CD8-positive, alpha-beta memory T cell (primary cell): ENCODE measurements at regions not wholly inside any gene's neighbourhood (a gene's known extent, or its start where the extent isn't known, plus 50 kb on each side); places are given as distances from the start of the nearest gene placed in this dataset.

Experiments used
- CTCF ChIA-PET: fragments of 350-600 bp; sonication (Branson Sonifier 250); formaldehyde crosslinking; loops from one replicate; lab custom pipeline; 2021; ENCODE audit warnings: antibody characterized with exemption; lab: Charles Lee
- POLR2A ChIA-PET: fragments of 350-600 bp; sonication (Branson Sonifier 250); formaldehyde crosslinking; loops from one replicate; lab custom pipeline; 2021; ENCODE audit warnings: antibody characterized with exemption; lab: Charles Lee
- DNase-seq, 5 donors: peaks; one replicate each; pipeline versions ENCODE4 v3.0.0 to v3.0.0-alpha.2; 2020 to 2022; ENCODE audit warnings: mixed read lengths in 1 of 5
- H3K27ac ChIP-seq: one replicate; pipeline ENCODE4 v1.7.0; 2013; ENCODE audit warnings: low read depth, mild to moderate bottlenecking, low read length, moderate library complexity
- H3K27me3 ChIP-seq: 2 replicates; pipeline ENCODE4 v1.7.0; 2013; ENCODE audit warnings: low read length, mild to moderate bottlenecking; ENCODE audit not compliant: insufficient read depth, poor library complexity, severe bottlenecking
- H3K36me3 ChIP-seq: 2 replicates; pipeline ENCODE4 v1.7.0; 2013; ENCODE audit warnings: mild to moderate bottlenecking, low read length, moderate library complexity; ENCODE audit not compliant: insufficient read depth
- H3K4me1 ChIP-seq: 2 replicates; pipeline ENCODE4 v1.7.0; 2013; ENCODE audit warnings: mild to moderate bottlenecking, low read length, moderate library complexity; ENCODE audit not compliant: insufficient read depth
- H3K4me3 ChIP-seq: 2 replicates; pipeline ENCODE4 v1.7.0; 2013; ENCODE audit warnings: mild to moderate bottlenecking, low read length
- H3K9me3 ChIP-seq: 2 replicates; pipeline ENCODE4 v1.7.0; 2013; ENCODE audit warnings: mild to moderate bottlenecking, low read length
- H3K27ac Mint-ChIP-seq, 8 donors: one replicate each; pipeline ENCODE4 v1.8.0; 2020 to 2021; ENCODE audit warnings: mixed read lengths in 8 of 8, mild to moderate bottlenecking in 6 of 8, inconsistent platforms in 3 of 8, moderate library complexity in 3 of 8
- H3K27me3 Mint-ChIP-seq, 2 donors: one replicate each; pipeline ENCODE4 v1.8.0; 2020 to 2021; ENCODE audit warnings: mixed read lengths in 2 of 2, mild to moderate bottlenecking in 1 of 2, moderate library complexity in 1 of 2
- H3K36me3 Mint-ChIP-seq, 3 donors: one replicate each; pipeline ENCODE4 v1.8.0; 2020 to 2021; ENCODE audit warnings: mixed read lengths in 3 of 3, inconsistent platforms in 1 of 3, mild to moderate bottlenecking in 1 of 3
- H3K4me1 Mint-ChIP-seq, 3 donors: one replicate each; pipeline ENCODE4 v1.8.0; 2020 to 2021; ENCODE audit warnings: mixed read lengths in 3 of 3, inconsistent platforms in 1 of 3, mild to moderate bottlenecking in 1 of 3
- H3K4me3 Mint-ChIP-seq, 7 donors: one replicate each; pipeline ENCODE4 v1.8.0; 2020 to 2021; ENCODE audit warnings: mixed read lengths in 7 of 7, mild to moderate bottlenecking in 6 of 7, moderate library complexity in 4 of 7, inconsistent platforms in 2 of 7
- H3K9me3 Mint-ChIP-seq, 5 donors: one replicate each; pipeline ENCODE4 v1.8.0; 2020 to 2022; ENCODE audit warnings: mixed read lengths in 5 of 5, mild to moderate bottlenecking in 3 of 5, moderate library complexity in 2 of 5, inconsistent platforms in 1 of 5

- ChIA-PET CTCF (no interaction called here), POLR2A (no interaction called here)
- Mint-ChIP-seq H3K4me1 (no peaks in the 10 kb centered on the region), H3K9me3 (no peaks in the 10 kb centered on the region), H3K36me3 (no peaks in the 10 kb centered on the region), H3K27ac (no peak overlapping the region), H3K27me3 (peaks cover 12 to 29% of the 10 kb centered on the region in 2 donors), H3K4me3 (no peak overlapping the region)
- no peaks in the 10 kb centered on the region for H3K4me1 ChIP-seq
- no peaks in the 10 kb centered on the region for H3K36me3 ChIP-seq
- H3K9me3 ChIP-seq = no peaks in the 10 kb centered on the region
- H3K27ac ChIP-seq = no peak overlapping the region
- H3K27me3 ChIP-seq = no peaks in the 10 kb centered on the region
- H3K4me3 ChIP-seq = no peak overlapping the region
- DNase-seq = no peak
Observed at GRCh38 chr2:196379600-196379999, 208.2 kb upstream of the STK17B start.

- CTCF ChIA-PET = no interaction called here
- H3K4me1 Mint-ChIP-seq = no peaks in the 10 kb centered on the region
- no peak for DNase-seq
- no peaks in the 10 kb centered on the region for H3K4me1 ChIP-seq
- H3K27me3 ChIP-seq = no peaks in the 10 kb centered on the region
- H3K4me3 ChIP-seq = no peak overlapping the region
- H3K4me3 Mint-ChIP-seq = no peak overlapping the region
- no peak overlapping the region for H3K27ac Mint-ChIP-seq
- no peaks in the 10 kb centered on the region for H3K9me3 ChIP-seq
- H3K27ac ChIP-seq = no peak overlapping the region
- POLR2A ChIA-PET = no interaction called here
- no peaks in the 10 kb centered on the region for H3K36me3 Mint-ChIP-seq
- no peaks in the 10 kb centered on the region for H3K9me3 Mint-ChIP-seq
- H3K36me3 ChIP-seq = no peaks in the 10 kb centered on the region
- H3K27me3 Mint-ChIP-seq = peaks cover 11 to 27% of the 10 kb centered on the region in 2 donors
Observed at GRCh38 chr2:196380098-196380497, 208.7 kb upstream of the STK17B start.

- no peak overlapping the region for H3K27ac Mint-ChIP-seq
- H3K36me3 ChIP-seq = no peaks in the 10 kb centered on the region
Observed at GRCh38 chr2:196380575-196380974, 209.2 kb upstream of the STK17B start.

GRCh38 chr2:196381464-196381863 is 210.1 kb upstream of the STK17B start:
- Histone ChIP-seq H3K9me3 (no peaks in the 10 kb centered on the region), H3K27ac (no peak overlapping the region), H3K36me3 (no peaks in the 10 kb centered on the region), H3K4me1 (no peaks in the 10 kb centered on the region), H3K27me3 (no peaks in the 10 kb centered on the region), H3K4me3 (no peak overlapping the region)
- Mint-ChIP-seq H3K4me3 (no peak overlapping the region), H3K27ac (no peak overlapping the region), H3K36me3 (no peaks in the 10 kb centered on the region), H3K4me1 (no peaks in the 10 kb centered on the region), H3K27me3 (peaks cover 9 to 18% of the 10 kb centered on the region in 2 donors), H3K9me3 (no peaks in the 10 kb centered on the region)
- ChIA-PET POLR2A (no interaction called here), CTCF (no interaction called here)
- DNase-seq = no peak

More at GRCh38 chr2:196380575-196380974, 209.2 kb upstream of the STK17B start:
- ChIA-PET POLR2A (no interaction called here), CTCF (no interaction called here)
- Histone ChIP-seq H3K27me3 (no peaks in the 10 kb centered on the region), H3K27ac (no peak overlapping the region), H3K4me3 (no peak overlapping the region), H3K4me1 (no peaks in the 10 kb centered on the region), H3K9me3 (no peaks in the 10 kb centered on the region)
- Mint-ChIP-seq H3K27me3 (peaks cover 11 to 23% of the 10 kb centered on the region in 2 donors), H3K9me3 (no peaks in the 10 kb centered on the region), H3K36me3 (no peaks in the 10 kb centered on the region), H3K4me3 (no peak overlapping the region), H3K4me1 (no peaks in the 10 kb centered on the region)
- DNase-seq = no peak

GRCh38 chr2:196383799-196384198 is 212.4 kb upstream of the STK17B start:
- H3K36me3 ChIP-seq = no peaks in the 10 kb centered on the region
- no peaks in the 10 kb centered on the region for H3K9me3 Mint-ChIP-seq
- no peaks in the 10 kb centered on the region for H3K4me1 ChIP-seq
- H3K9me3 ChIP-seq = no peaks in the 10 kb centered on the region
- no peak overlapping the region for H3K4me3 Mint-ChIP-seq
- H3K27ac ChIP-seq = no peak overlapping the region
- H3K36me3 Mint-ChIP-seq = no peaks in the 10 kb centered on the region
- no peak overlapping the region for H3K4me3 ChIP-seq
- no peak for DNase-seq
- ChIA-PET CTCF (no interaction called here), POLR2A (no interaction called here)
- no peak overlapping the region for H3K27ac Mint-ChIP-seq
- H3K27me3 Mint-ChIP-seq = peaks cover 0 to 7% of the 10 kb centered on the region in 2 donors
- H3K4me1 Mint-ChIP-seq = no peaks in the 10 kb centered on the region
- no peaks in the 10 kb centered on the region for H3K27me3 ChIP-seq

- Mint-ChIP-seq H3K27me3 (peaks cover 0 to 7% of the 10 kb centered on the region in 2 donors), H3K27ac (peak overlapping the region in 1 of 8 donors; percentile 5), H3K4me1 (no peaks in the 10 kb centered on the region), H3K9me3 (no peaks in the 10 kb centered on the region), H3K36me3 (no peaks in the 10 kb centered on the region), H3K4me3 (no peak overlapping the region)
- H3K9me3 ChIP-seq = no peaks in the 10 kb centered on the region
- H3K4me3 ChIP-seq = no peak overlapping the region
- POLR2A ChIA-PET = no interaction called here
- H3K27ac ChIP-seq = no peak overlapping the region
- DNase-seq = no peak
- H3K27me3 ChIP-seq = no peaks in the 10 kb centered on the region
- no peaks in the 10 kb centered on the region for H3K36me3 ChIP-seq
- CTCF ChIA-PET = no interaction called here
- no peaks in the 10 kb centered on the region for H3K4me1 ChIP-seq
Observed at GRCh38 chr2:196384729-196385128, 213.4 kb upstream of the STK17B start.

- no peak overlapping the region for H3K27ac ChIP-seq
- H3K4me1 Mint-ChIP-seq = no peaks in the 10 kb centered on the region
- H3K27me3 Mint-ChIP-seq = peaks cover 2 to 13% of the 10 kb centered on the region in 2 donors
- no peak overlapping the region for H3K4me3 ChIP-seq
- no peak overlapping the region for H3K4me3 Mint-ChIP-seq
- no peaks in the 10 kb centered on the region for H3K9me3 ChIP-seq
- H3K27me3 ChIP-seq = no peaks in the 10 kb centered on the region
- POLR2A ChIA-PET = no interaction called here
- DNase-seq = no peak
- no peaks in the 10 kb centered on the region for H3K36me3 ChIP-seq
- no peaks in the 10 kb centered on the region for H3K4me1 ChIP-seq
- H3K9me3 Mint-ChIP-seq = peaks cover 0 to 4% (median 2%) of the 10 kb centered on the region in 5 donors
- H3K36me3 Mint-ChIP-seq = no peaks in the 10 kb centered on the region
- CTCF ChIA-PET = no interaction called here
- H3K27ac Mint-ChIP-seq = no peak overlapping the region
Observed at GRCh38 chr2:196389670-196390069, 218.3 kb upstream of the STK17B start.

- Histone ChIP-seq H3K27ac (no peak overlapping the region), H3K27me3 (no peaks in the 10 kb centered on the region), H3K9me3 (no peaks in the 10 kb centered on the region), H3K4me1 (no peaks in the 10 kb centered on the region), H3K4me3 (no peak overlapping the region), H3K36me3 (no peaks in the 10 kb centered on the region)
- ChIA-PET POLR2A (no interaction called here), CTCF (no interaction called here)
- Mint-ChIP-seq H3K27me3 (peaks cover 2 to 13% of the 10 kb centered on the region in 2 donors), H3K36me3 (no peaks in the 10 kb centered on the region), H3K4me3 (no peak overlapping the region), H3K4me1 (no peaks in the 10 kb centered on the region), H3K9me3 (peaks cover 0 to 4% (median 2%) of the 10 kb centered on the region in 5 donors), H3K27ac (no peak overlapping the region)
- DNase-seq = no peak
Observed at GRCh38 chr2:196390243-196391148, 219.1 kb upstream of the STK17B start.
